HCT116 (cell line): ENCODE measurements at regions not wholly inside any gene's neighbourhood (a gene's known extent, or its start where the extent isn't known, plus 50 kb on each side); places are given as distances from the start of the nearest gene placed in this dataset.

ENCODE experiments used
- ATAC-seq: fragments of 200-7000 bp; cut with Tn5 transposase; 2 replicates; pipeline ENCODE4 v1.9.1; 2020; ENCODE audit warnings: mild to moderate bottlenecking, moderate library complexity
- BruUV-seq: library from RNA; stranded (reverse); fragments of 400-500 nt; replicated peaks from 2 replicates; lab custom pipeline; 2021; lab: Mats Ljungman, UMichigan
- CTCF ChIA-PET: fragments of 300-600 bp; sonication (Branson Sonifier 250); formaldehyde crosslinking; loops from one replicate; lab custom pipeline; 2021; ENCODE audit warnings: antibody characterized with exemption; lab: Charles Lee
- POLR2A ChIA-PET: fragments of 300-600, 350-600 bp; sonication (Branson Sonifier 250); formaldehyde crosslinking; loops from one replicate; lab custom pipeline; 2021; ENCODE audit warnings: antibody characterized with exemption; lab: Charles Lee
- RAD21 ChIA-PET, 2 experiments: fragments of 300-600 bp; sonication (Branson Sonifier 250); formaldehyde crosslinking; loops; one replicate each; lab custom pipeline; 2023; ENCODE audit warnings: low total read pairs in 2 of 2; ENCODE audit not compliant: uncharacterized antibody in 2 of 2, unreplicated experiment in 2 of 2, low non-redundant PET in 1 of 2; lab: Charles Lee
- DNase-seq: peaks from one replicate; pipeline ENCODE4 v3.0.0-alpha.2; 2010; ENCODE audit warnings: low read depth, low spot score
- H2AFZ ChIP-seq: fragments of 200-600 bp; shearing (Covaris generic), sonication (generic); 2 replicates; pipeline ENCODE4 v1.6.1; 2017; ENCODE audit warnings: low read depth, mixed run types, mixed read lengths, antibody characterized with exemption, low read length; ENCODE audit not compliant: poor library complexity, severe bottlenecking
- H3K27ac ChIP-seq: 2 replicates; pipeline ENCODE4 v1.5.1; 2012; ENCODE audit warnings: low read depth, low read length
- H3K27me3 ChIP-seq: fragments of 200-600 bp; sonication (generic); 2 replicates; pipeline ENCODE4 v1.6.1; 2016; ENCODE audit warnings: mixed run types, low read length, mixed read lengths; ENCODE audit not compliant: insufficient read depth
- H3K36me3 ChIP-seq, 2 experiments: fragments of 200-500 bp in 1 of 2; fragments of 200-600 bp in 1 of 2; sonication (Bioruptor generic) in 1 of 2; sonication (generic) in 1 of 2; 2 replicates each; pipeline versions ENCODE4 v1.5.1 to v1.6.1; 2014 to 2016; ENCODE audit warnings: low read length in 2 of 2, inconsistent platforms in 1 of 2, mixed read lengths in 1 of 2, mixed run types in 1 of 2; ENCODE audit not compliant: insufficient read depth in 2 of 2, control insufficient read depth in 1 of 2
- H3K4me1 ChIP-seq, 2 experiments: fragments of 200-600 bp in 1 of 2; sonication (generic) in 1 of 2; 2 replicates each; pipeline versions ENCODE4 v1.5.1 to v1.6.1; 2012 to 2017; ENCODE audit warnings: low read length in 2 of 2, inconsistent platforms in 1 of 2, mild to moderate bottlenecking in 1 of 2, mixed read lengths in 1 of 2, mixed run types in 1 of 2, moderate library complexity in 1 of 2; ENCODE audit not compliant: insufficient read depth in 2 of 2, control insufficient read depth in 1 of 2
- H3K4me2 ChIP-seq: fragments of 200-600 bp; sonication (generic); 2 replicates; pipeline ENCODE4 v1.6.1; 2017; ENCODE audit warnings: mixed run types, low read length, mixed read lengths
- H3K4me3 ChIP-seq, 2 experiments: fragments of 200-600 bp in 1 of 2; sonication (generic) in 1 of 2; replicated peaks in 1 of 2; 2 replicates each; pipeline ENCODE4 v1.5.1; 2011 to 2016; ENCODE audit warnings: low read length in 2 of 2, control low read depth in 1 of 2, low read depth in 1 of 2, mild to moderate bottlenecking in 1 of 2, mixed read lengths in 1 of 2, mixed run types in 1 of 2
- H3K79me2 ChIP-seq: fragments of 200-600 bp; sonication (generic); 2 replicates; pipeline ENCODE4 v1.6.1; 2017; ENCODE audit warnings: mild to moderate bottlenecking, mixed run types, low read length, moderate library complexity, mixed read lengths; ENCODE audit not compliant: insufficient read depth
- H3K9ac ChIP-seq: fragments of 200-600 bp; sonication (generic); 2 replicates; pipeline ENCODE4 v1.6.1; 2016; ENCODE audit warnings: low read length, mixed read lengths
- H3K9me2 ChIP-seq: fragments of 200-600 bp; sonication (generic), shearing (Covaris generic); 2 replicates; pipeline ENCODE4 v1.6.1; 2017; ENCODE audit warnings: mixed run types, mild to moderate bottlenecking, moderate library complexity; ENCODE audit not compliant: insufficient read depth
- H3K9me3 ChIP-seq, 2 experiments: fragments of 200-500 bp in 1 of 2; fragments of 200-600 bp in 1 of 2; sonication (Bioruptor generic) in 1 of 2; sonication (generic) in 1 of 2; 2 replicates each; pipeline ENCODE4 v1.6.1; 2014 to 2017; ENCODE audit warnings: low read length in 2 of 2, mixed read lengths in 2 of 2, inconsistent platforms in 1 of 2, low read depth in 1 of 2, mild to moderate bottlenecking in 1 of 2, mixed run types in 1 of 2, moderate library complexity in 1 of 2; ENCODE audit not compliant: control insufficient read depth in 1 of 2, insufficient read depth in 1 of 2
- H4K20me1 ChIP-seq: fragments of 200-600 bp; sonication (generic), shearing (Covaris generic); 2 replicates; pipeline ENCODE4 v1.6.1; 2017; ENCODE audit warnings: mixed run types, mild to moderate bottlenecking, moderate library complexity; ENCODE audit not compliant: insufficient read depth
- CEBPB ChIP-seq: IDR thresholded peaks from 2 replicates; pipeline ENCODE4 v1.6.1; 2012; ENCODE audit warnings: low read depth
- CTCF ChIP-seq, 3 experiments: fragments of 200-600 bp in 1 of 3; sonication (generic) in 1 of 3; IDR thresholded peaks in 2 of 3; conservative IDR thresholded peaks in 1 of 3; 2 replicates each; pipeline ENCODE4 v1.5.1; 2012 to 2017; ENCODE audit warnings: low read depth in 2 of 3, low read length in 2 of 3, antibody characterized with exemption in 1 of 3, borderline replicate concordance in 1 of 3, control low read depth in 1 of 3, mild to moderate bottlenecking in 1 of 3, mixed read lengths in 1 of 3, mixed run types in 1 of 3, moderate library complexity in 1 of 3; ENCODE audit not compliant: insufficient read depth in 1 of 3
- MAX ChIP-seq: IDR thresholded peaks from 2 replicates; pipeline ENCODE4 v1.6.1; 2012
- POLR2A ChIP-seq: IDR thresholded peaks from 2 replicates; pipeline ENCODE4 v1.7.0; 2011; ENCODE audit warnings: borderline replicate concordance; ENCODE audit not compliant: insufficient read depth, insufficient read length; ENCODE audit errors: extremely low read depth
- POLR2AphosphoS5 ChIP-seq: IDR thresholded peaks from 2 replicates; pipeline ENCODE4 v1.6.1; 2011; ENCODE audit warnings: mild to moderate bottlenecking, low read depth, low read length, moderate library complexity
- SRF ChIP-seq: IDR thresholded peaks from 2 replicates; pipeline ENCODE4 v1.6.1; 2012; ENCODE audit warnings: low read depth
- TCF7L2 ChIP-seq: IDR thresholded peaks from 2 replicates; pipeline ENCODE4 v1.7.0; 2011; ENCODE audit warnings: borderline replicate concordance, inconsistent platforms; ENCODE audit not compliant: insufficient read depth, insufficient read length; ENCODE audit errors: extremely low read depth
- YY1 ChIP-seq: IDR thresholded peaks from 2 replicates; pipeline ENCODE4 v1.6.1; 2011; ENCODE audit warnings: low read length, low read depth, moderate library complexity, mild to moderate bottlenecking; ENCODE audit not compliant: insufficient replicate concordance; ENCODE audit errors: extremely low read depth
- intact Hi-C: fragments of 100-400 bp; cut with micrococcal nuclease; formaldehyde crosslinking; loops from 2 replicates; pipeline ENCODE4 v1.10.0; 2022
- TF ChIP-seq, protein P1 (sequence below): IDR thresholded peaks from 2 replicates; pipeline ENCODE4 v1.6.1; 2012; ENCODE audit warnings: low read depth

- no peaks in the 10 kb centered on the region for H3K4me1 ChIP-seq
- POLR2A ChIA-PET, result no interaction called here
- no peak overlapping the region for H3K27ac ChIP-seq
- BruUV-seq, result no TSS peak
- no peaks in the 10 kb centered on the region for H3K79me2 ChIP-seq
- H3K9me3 ChIP-seq, result no peaks in the 10 kb centered on the region
- H3K9ac ChIP-seq, result no peak overlapping the region
- ATAC-seq (no peak), DNase-seq (no peak)
- no peaks in the 10 kb centered on the region for H3K36me3 ChIP-seq
- no peaks in the 10 kb centered on the region for H3K9me2 ChIP-seq
- no peaks in the 10 kb centered on the region for H3K27me3 ChIP-seq
- TF ChIP-seq CTCF (IDR thresholded peaks at IDR 0.05 in 2 of 3, conservative IDR thresholded peaks at IDR 0.05 in 1 of 3; ENCODE audit: borderline replicate concordance in 1 of 3, insufficient read depth in 1 of 3, low read depth in 2 of 3, low read length in 2 of 3) (no peak), SRF (no peak), CEBPB (no peak), POLR2AphosphoS5 (no peak), POLR2A (no peak), TCF7L2 (no peak), MAX (no peak), YY1 (no peak)
- TF ChIP-seq, protein P1, sequence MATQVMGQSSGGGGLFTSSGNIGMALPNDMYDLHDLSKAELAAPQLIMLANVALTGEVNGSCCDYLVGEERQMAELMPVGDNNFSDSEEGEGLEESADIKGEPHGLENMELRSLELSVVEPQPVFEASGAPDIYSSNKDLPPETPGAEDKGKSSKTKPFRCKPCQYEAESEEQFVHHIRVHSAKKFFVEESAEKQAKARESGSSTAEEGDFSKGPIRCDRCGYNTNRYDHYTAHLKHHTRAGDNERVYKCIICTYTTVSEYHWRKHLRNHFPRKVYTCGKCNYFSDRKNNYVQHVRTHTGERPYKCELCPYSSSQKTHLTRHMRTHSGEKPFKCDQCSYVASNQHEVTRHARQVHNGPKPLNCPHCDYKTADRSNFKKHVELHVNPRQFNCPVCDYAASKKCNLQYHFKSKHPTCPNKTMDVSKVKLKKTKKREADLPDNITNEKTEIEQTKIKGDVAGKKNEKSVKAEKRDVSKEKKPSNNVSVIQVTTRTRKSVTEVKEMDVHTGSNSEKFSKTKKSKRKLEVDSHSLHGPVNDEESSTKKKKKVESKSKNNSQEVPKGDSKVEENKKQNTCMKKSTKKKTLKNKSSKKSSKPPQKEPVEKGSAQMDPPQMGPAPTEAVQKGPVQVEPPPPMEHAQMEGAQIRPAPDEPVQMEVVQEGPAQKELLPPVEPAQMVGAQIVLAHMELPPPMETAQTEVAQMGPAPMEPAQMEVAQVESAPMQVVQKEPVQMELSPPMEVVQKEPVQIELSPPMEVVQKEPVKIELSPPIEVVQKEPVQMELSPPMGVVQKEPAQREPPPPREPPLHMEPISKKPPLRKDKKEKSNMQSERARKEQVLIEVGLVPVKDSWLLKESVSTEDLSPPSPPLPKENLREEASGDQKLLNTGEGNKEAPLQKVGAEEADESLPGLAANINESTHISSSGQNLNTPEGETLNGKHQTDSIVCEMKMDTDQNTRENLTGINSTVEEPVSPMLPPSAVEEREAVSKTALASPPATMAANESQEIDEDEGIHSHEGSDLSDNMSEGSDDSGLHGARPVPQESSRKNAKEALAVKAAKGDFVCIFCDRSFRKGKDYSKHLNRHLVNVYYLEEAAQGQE, result no peak
- TF ChIP-seq, all 23 proteins: peak for 0
- ChIA-PET CTCF (no interaction called here), RAD21 (no interaction called here)
- no peak overlapping the region for H3K4me2 ChIP-seq
- H3K4me3 ChIP-seq, result no peak overlapping the region
- H2AFZ ChIP-seq, result no peak overlapping the region
- intact Hi-C loops, result no loop called here
- H4K20me1 ChIP-seq, result no peaks in the 10 kb centered on the region
Observed at GRCh38 chr7:113550966-113551365, 367.8 kb downstream of the PPP1R3A start.
